ENCODE measurements at regions not wholly inside any gene's neighbourhood (a gene's known extent, or its start where the extent isn't known, plus 50 kb on each side); places are given as distances from the start of the nearest gene placed in this dataset.
A peak's percentile ranks its signal among the peaks of the same experiment; 100 is the strongest.

DNA sequence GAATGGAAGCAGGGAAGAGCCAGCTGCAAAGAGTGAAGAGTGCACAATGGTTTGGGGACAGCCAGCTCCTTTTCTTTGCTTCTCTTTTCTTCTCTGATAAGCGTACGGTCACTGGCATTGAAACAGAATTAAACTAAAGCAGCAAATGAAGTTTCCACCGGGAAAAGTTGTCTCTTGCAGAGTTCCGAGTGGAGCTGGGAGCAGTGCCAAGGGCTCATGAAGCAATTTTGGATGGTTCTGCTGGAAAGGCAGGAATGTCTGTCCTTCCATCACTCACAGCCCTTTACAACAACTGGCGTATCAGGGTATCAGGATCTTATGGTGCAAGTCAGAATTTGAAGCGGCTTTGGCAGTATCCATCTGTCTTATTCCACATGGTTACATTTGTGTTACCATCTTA, 1042.9 kb downstream of the NTRK3 start:
- H3K4me1 Mint-ChIP-seq: peaks cover 5% of the 10 kb centered on the region
- no peak for DNase-seq
- no peak overlapping the region for H3K9ac ChIP-seq (ENCODE audit: extremely low read depth, low read length, poor library complexity, severe bottlenecking)
- no peaks in the 10 kb centered on the region for H3K36me3 ChIP-seq (ENCODE audit: control insufficient read depth, insufficient read depth, low read length)
- 91 to 92% methylated on average over 4 to 6 of the region's 6 CpGs for WGBS, 2 experiments (ENCODE audit: insufficient coverage in 1 of 2, insufficient read length in 1 of 2)
- peak overlapping the region; percentile 44 for H3K27ac ChIP-seq (ENCODE audit: low read depth, low read length)
- H3K27ac Mint-ChIP-seq: no peak overlapping the region
- H3K9me3 ChIP-seq (ENCODE audit: control insufficient read depth, low read length): no peaks in the 10 kb centered on the region
- no peaks in the 10 kb centered on the region for H3K36me3 Mint-ChIP-seq (ENCODE audit: low read depth)
- H3K27me3 Mint-ChIP-seq (ENCODE audit: insufficient read depth): no peaks in the 10 kb centered on the region
- H3K4me3 ChIP-seq (ENCODE audit: low read length): no peak overlapping the region
- H3K27me3 ChIP-seq (ENCODE audit: control insufficient read depth, insufficient read depth, low read length, poor library complexity, severe bottlenecking): no peaks in the 10 kb centered on the region
- H3K4me3 Mint-ChIP-seq: no peak overlapping the region
- H3K9me3 Mint-ChIP-seq: no peaks in the 10 kb centered on the region
- H3K4me1 ChIP-seq (ENCODE audit: control insufficient read depth, insufficient read depth, low read length): no peaks in the 10 kb centered on the region
- TF ChIP-seq, protein P1, sequence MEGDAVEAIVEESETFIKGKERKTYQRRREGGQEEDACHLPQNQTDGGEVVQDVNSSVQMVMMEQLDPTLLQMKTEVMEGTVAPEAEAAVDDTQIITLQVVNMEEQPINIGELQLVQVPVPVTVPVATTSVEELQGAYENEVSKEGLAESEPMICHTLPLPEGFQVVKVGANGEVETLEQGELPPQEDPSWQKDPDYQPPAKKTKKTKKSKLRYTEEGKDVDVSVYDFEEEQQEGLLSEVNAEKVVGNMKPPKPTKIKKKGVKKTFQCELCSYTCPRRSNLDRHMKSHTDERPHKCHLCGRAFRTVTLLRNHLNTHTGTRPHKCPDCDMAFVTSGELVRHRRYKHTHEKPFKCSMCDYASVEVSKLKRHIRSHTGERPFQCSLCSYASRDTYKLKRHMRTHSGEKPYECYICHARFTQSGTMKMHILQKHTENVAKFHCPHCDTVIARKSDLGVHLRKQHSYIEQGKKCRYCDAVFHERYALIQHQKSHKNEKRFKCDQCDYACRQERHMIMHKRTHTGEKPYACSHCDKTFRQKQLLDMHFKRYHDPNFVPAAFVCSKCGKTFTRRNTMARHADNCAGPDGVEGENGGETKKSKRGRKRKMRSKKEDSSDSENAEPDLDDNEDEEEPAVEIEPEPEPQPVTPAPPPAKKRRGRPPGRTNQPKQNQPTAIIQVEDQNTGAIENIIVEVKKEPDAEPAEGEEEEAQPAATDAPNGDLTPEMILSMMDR (conservative IDR thresholded peaks at IDR 0.05): no peak

- H3K36me3 Mint-ChIP-seq (ENCODE audit: low read depth): no peaks in the 10 kb centered on the region
- no peak overlapping the region for H3K4me3 Mint-ChIP-seq
- Histone ChIP-seq H3K4me1 (ENCODE audit: control insufficient read depth, insufficient read depth, low read length) (no peaks in the 10 kb centered on the region), H3K27ac (ENCODE audit: low read depth, low read length) (no peak overlapping the region), H3K27me3 (ENCODE audit: control insufficient read depth, insufficient read depth, low read length, poor library complexity, severe bottlenecking) (no peaks in the 10 kb centered on the region), H3K9me3 (ENCODE audit: control insufficient read depth, low read length) (no peaks in the 10 kb centered on the region), H3K4me3 (ENCODE audit: low read length) (no peak overlapping the region), H3K9ac (ENCODE audit: extremely low read depth, low read length, poor library complexity, severe bottlenecking) (no peak overlapping the region), H3K36me3 (ENCODE audit: control insufficient read depth, insufficient read depth, low read length) (no peaks in the 10 kb centered on the region)
- no peak overlapping the region for H3K27ac Mint-ChIP-seq
- WGBS, 2 experiments (ENCODE audit: insufficient coverage in 1 of 2, insufficient read length in 1 of 2): 85 to 100% methylated on average over 1 to 4 of the region's 4 CpGs
- no peaks in the 10 kb centered on the region for H3K9me3 Mint-ChIP-seq
- H3K27me3 Mint-ChIP-seq (ENCODE audit: insufficient read depth): no peaks in the 10 kb centered on the region
- H3K4me1 Mint-ChIP-seq: peaks cover 5% of the 10 kb centered on the region
- TF ChIP-seq, protein P1 (conservative IDR thresholded peaks at IDR 0.05): no peak
- DNase-seq: no peak
These were observed 1044.5 kb downstream of the NTRK3 start for GRCh38 chr15:87212041-87212440.

DNA sequence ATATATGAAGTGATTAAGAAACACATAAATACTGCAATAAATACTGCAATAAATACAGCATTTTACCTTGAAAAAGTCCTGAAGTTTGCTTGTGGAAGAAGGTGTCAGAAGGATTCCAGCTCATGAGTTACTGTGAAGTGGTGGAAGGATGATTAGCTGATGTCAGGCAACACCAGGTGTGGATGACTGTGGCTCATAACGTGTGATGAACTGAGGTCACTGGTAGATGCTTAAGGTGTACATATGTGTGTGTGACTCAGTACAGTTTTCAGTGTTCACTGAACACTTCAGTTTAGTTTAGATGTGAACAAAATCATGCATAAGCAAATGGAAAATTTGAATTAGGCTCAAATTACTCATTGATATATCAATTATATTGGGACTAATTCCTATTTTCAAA, 1045.0 kb downstream of the NTRK3 start:
- Histone ChIP-seq H3K36me3 (ENCODE audit: control insufficient read depth, insufficient read depth, low read length) (no peaks in the 10 kb centered on the region), H3K4me3 (ENCODE audit: low read length) (no peak overlapping the region), H3K4me1 (ENCODE audit: control insufficient read depth, insufficient read depth, low read length) (no peaks in the 10 kb centered on the region), H3K27ac (ENCODE audit: low read depth, low read length) (no peak overlapping the region), H3K9ac (ENCODE audit: extremely low read depth, low read length, poor library complexity, severe bottlenecking) (no peak overlapping the region), H3K27me3 (ENCODE audit: control insufficient read depth, insufficient read depth, low read length, poor library complexity, severe bottlenecking) (no peaks in the 10 kb centered on the region), H3K9me3 (ENCODE audit: control insufficient read depth, low read length) (no peaks in the 10 kb centered on the region)
- no peak for DNase-seq
- TF ChIP-seq, protein P1 (conservative IDR thresholded peaks at IDR 0.05): no peak
- WGBS, 2 experiments (ENCODE audit: insufficient coverage in 1 of 2, insufficient read length in 1 of 2): 91% methylated on average over 1 of the region's 1 CpG; no CpG with 5 or more reads in 1 of the 2 experiments
- Mint-ChIP-seq H3K36me3 (ENCODE audit: low read depth) (no peaks in the 10 kb centered on the region), H3K9me3 (no peaks in the 10 kb centered on the region), H3K27me3 (ENCODE audit: insufficient read depth) (no peaks in the 10 kb centered on the region), H3K4me1 (peaks cover 5% of the 10 kb centered on the region), H3K27ac (no peak overlapping the region), H3K4me3 (no peak overlapping the region)

All from endodermal cell (in vitro differentiated cells).